AG10803 (cell line): ENCODE measurements at regions not wholly inside any gene's neighbourhood (a gene's known extent, or its start where the extent isn't known, plus 50 kb on each side); places are given as distances from the start of the nearest gene placed in this dataset.

ENCODE experiments used
- DNase-seq: peaks from one replicate; pipeline ENCODE4 v3.0.0; 2010; ENCODE audit warnings: low read depth
- H3K4me3 ChIP-seq: 2 replicates; pipeline ENCODE4 v1.5.1; 2011; ENCODE audit warnings: mild to moderate bottlenecking, low read length, control low read depth
- TF ChIP-seq, protein P1 (sequence below): conservative IDR thresholded peaks from 2 replicates; pipeline ENCODE4 v1.5.1; 2011; ENCODE audit warnings: mild to moderate bottlenecking, low read length, control low read depth, inconsistent platforms

DNA sequence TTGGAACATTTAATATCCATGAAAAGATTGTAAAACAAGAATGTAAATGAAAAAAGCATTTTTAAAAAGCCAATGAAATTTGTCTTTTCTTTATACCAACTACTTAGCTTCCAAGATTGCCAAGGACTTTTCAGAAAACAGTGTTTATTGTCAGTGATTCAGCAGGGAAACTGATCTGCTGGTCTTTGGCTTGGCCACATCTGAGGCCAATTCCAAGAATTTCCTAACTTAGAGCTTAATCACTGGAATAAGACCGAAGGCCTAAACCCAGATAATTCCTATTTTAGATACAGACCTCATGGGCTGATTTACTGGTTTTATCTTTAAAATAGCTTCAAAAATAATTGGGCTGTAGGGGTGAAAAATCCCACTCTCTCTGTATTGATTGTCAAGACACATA is 260.5 kb upstream of the RORA start:
- TF ChIP-seq, protein P1, sequence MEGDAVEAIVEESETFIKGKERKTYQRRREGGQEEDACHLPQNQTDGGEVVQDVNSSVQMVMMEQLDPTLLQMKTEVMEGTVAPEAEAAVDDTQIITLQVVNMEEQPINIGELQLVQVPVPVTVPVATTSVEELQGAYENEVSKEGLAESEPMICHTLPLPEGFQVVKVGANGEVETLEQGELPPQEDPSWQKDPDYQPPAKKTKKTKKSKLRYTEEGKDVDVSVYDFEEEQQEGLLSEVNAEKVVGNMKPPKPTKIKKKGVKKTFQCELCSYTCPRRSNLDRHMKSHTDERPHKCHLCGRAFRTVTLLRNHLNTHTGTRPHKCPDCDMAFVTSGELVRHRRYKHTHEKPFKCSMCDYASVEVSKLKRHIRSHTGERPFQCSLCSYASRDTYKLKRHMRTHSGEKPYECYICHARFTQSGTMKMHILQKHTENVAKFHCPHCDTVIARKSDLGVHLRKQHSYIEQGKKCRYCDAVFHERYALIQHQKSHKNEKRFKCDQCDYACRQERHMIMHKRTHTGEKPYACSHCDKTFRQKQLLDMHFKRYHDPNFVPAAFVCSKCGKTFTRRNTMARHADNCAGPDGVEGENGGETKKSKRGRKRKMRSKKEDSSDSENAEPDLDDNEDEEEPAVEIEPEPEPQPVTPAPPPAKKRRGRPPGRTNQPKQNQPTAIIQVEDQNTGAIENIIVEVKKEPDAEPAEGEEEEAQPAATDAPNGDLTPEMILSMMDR, result no peak
- no peak for DNase-seq
- H3K4me3 ChIP-seq, result no peak overlapping the region

DNA sequence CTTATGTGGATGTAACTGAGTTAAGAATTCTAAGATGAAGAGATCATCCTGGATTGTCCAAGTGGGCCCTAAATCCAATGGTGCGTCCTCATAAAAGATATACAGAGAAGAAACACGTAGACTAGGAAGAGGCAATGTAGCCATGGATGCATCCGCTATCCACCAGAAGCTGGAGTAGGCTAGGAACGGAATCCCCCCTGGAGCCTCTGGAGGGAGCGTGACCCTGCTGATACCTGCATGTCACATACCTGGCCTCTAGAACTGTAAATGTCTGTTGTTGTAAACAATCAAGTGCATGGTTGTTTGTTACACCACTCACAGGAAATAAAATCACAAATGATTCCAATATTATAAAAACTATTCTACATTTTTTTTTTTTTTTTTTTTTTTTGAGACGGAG is 254.5 kb upstream of the RORA start:
- TF ChIP-seq, protein P1, result no peak
- H3K4me3 ChIP-seq, result no peak overlapping the region
- no peak for DNase-seq

DNA sequence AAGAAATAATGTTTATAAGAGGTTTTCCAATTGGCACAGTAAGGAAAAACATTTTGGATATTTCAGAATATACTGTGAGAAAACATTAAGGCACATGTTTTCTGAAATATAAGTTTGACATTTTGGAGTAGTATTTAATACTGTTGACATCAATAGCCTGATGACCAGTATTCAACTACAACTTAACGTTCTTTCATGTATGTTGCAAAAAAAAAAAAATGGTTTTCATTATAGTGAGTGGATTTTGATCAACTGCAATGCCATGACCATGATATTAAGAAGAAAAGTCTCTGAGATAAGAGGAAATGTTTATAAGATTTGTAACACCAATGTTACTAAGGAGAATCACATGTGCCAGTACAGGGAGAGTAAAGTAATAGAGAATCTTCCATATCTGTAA is 252.8 kb upstream of the RORA start:
- H3K4me3 ChIP-seq, result no peak overlapping the region
- TF ChIP-seq, protein P1, result no peak
- no peak for DNase-seq

DNA sequence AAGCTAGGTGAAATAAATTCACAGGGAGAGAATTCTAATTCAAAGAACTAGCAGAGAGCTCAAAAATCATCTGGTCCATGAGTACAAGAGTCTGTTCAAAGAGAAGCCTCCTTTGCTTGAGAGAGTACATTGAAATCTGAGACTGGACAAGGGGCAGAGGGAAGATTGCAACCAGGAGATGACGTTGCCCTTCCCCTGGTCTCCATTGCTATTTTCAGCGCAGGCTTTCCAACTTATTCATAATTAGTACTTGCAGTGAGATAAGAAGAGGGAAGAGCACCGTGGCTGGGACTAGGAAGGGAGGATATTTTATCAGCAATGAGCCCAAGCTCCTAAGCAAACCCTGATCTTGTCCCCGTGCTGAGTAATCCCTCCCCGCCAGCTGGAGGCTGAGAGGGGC is 251.8 kb upstream of the RORA start:
- H3K4me3 ChIP-seq, result no peak overlapping the region
- TF ChIP-seq, protein P1, result no peak
- no peak for DNase-seq

DNA sequence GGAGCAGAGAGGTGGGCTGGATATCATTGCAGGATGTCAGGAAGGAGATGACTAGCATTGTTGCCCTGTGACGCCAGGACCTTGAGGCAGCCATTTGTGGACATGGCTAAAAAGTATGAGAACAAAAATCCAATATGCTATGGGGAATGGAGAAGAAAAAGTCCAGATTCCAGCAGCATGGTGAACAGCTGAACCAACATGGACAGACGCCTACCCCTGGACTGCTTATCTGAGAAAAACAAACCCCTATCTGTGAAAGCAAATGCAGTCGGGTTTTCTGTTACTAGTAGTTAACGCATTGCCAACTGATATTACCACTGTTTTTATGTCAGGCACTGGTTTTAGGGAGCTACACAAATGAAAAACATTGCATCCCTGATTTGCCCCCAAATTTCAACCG is 251.2 kb upstream of the RORA start:
- DNase-seq, result no peak
- TF ChIP-seq, protein P1, result no peak
- H3K4me3 ChIP-seq, result no peak overlapping the region

DNA sequence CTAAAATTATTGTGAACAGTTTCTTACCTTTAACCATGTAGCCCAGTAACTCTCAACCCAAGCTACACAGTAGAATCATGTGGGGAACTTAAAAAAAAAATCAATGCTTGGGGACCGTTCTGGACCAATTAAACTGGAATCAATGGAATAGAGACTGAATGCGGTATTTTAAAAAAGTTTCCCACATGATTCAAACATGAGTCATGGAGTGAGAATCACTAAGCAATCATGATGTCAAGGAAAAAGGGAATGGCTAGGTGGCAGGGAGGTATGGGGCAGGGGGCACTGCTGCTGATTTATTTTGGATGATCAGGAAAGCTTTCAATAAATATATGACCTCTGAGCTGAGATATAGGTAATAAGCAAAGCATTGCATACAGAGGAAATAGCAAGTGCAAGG is 250.5 kb upstream of the RORA start:
- DNase-seq, result peak; percentile 20
- TF ChIP-seq, protein P1, result no peak
- no peak overlapping the region for H3K4me3 ChIP-seq

DNA sequence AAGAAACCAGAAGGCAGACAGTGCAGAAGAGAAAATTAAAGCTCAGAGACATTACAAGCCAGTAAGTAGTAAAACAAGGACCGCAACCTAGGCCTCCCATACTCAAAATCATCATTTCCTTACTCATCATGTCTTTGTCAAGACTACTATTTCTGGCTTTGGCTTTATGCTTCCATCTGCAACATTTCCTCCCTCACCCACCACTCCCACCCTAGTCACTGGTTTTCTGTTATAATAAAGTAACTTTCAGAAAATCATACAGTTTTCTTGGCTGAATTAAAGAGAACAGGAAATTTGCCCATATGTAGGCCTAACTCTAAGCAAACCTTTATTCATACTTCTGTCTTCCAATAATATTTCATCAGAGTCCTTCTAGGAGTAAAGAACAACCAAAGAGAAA is 247.6 kb upstream of the RORA start:
- H3K4me3 ChIP-seq, result no peak overlapping the region
- no peak for DNase-seq
- TF ChIP-seq, protein P1, result no peak
